ENCODE measurements at regions not wholly inside any gene's neighbourhood (a gene's known extent, or its start where the extent isn't known, plus 50 kb on each side); places are given as distances from the start of the nearest gene placed in this dataset.

- no peak for FAIRE-seq
- intact Hi-C loops (cut with DNase I): no loop called here
- no peak for ATAC-seq
Measured at GRCh38 chr4:134762053-134762452, 560.5 kb upstream of the PABPC4L start.

DNA sequence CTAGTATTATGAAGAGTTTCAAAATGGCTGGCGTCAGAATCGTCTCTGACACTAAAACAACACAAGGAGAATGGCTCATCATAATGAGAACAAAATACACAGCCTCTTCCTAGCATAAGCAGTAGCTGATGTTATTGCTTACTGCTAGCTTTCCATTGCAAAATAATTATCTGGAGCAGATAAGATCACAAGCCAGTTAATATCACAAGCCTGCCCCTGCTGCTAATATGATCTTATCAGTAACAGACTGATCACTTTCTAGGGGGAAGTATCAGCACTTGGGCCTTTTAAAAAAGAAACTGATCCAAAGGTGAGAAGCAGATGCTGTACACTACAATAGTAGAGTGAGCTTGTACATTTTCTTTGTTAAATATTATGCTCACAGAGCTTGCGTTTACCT, 554.8 kb upstream of the PABPC4L start:
- no peak for TF ChIP-seq CTCF (IDR thresholded peaks at IDR 0.05)
- H3K4me1 ChIP-seq: no peaks in the 10 kb centered on the region
- intact Hi-C loops (cut with DNase I): no loop called here
- H3K36me3 ChIP-seq: no peaks in the 10 kb centered on the region
- no peaks in the 10 kb centered on the region for H3K27me3 ChIP-seq
- no peaks in the 10 kb centered on the region for H3K9me3 ChIP-seq
- no peak for FAIRE-seq
- no peak for DNase-seq
- 63 to 78% methylated on average over 3 of the region's 3 CpGs for WGBS, 2 donors
- ATAC-seq: no peak
- H3K27ac ChIP-seq: no peak overlapping the region
- H3K4me3 ChIP-seq: no peak overlapping the region

More at GRCh38 chr4:134762053-134762452, 560.5 kb upstream of the PABPC4L start:
- Histone ChIP-seq H3K27ac (no peak overlapping the region), H3K4me1 (no peaks in the 10 kb centered on the region), H3K27me3 (no peaks in the 10 kb centered on the region), H3K4me3 (no peak overlapping the region), H3K9me3 (no peaks in the 10 kb centered on the region), H3K36me3 (no peaks in the 10 kb centered on the region)
- DNase-seq: no peak
- 51 to 66% methylated on average over 4 of the region's 4 CpGs for WGBS, 2 donors
- TF ChIP-seq CTCF (IDR thresholded peaks at IDR 0.05): no peak

- no peaks in the 10 kb centered on the region for H3K9me3 ChIP-seq
- H3K4me3 ChIP-seq: no peak overlapping the region
- 53 to 69% methylated on average over 6 of the region's 6 CpGs for WGBS, 2 donors
- H3K27ac ChIP-seq: no peak overlapping the region
- no peak for DNase-seq
- no peaks in the 10 kb centered on the region for H3K36me3 ChIP-seq
- H3K27me3 ChIP-seq: no peaks in the 10 kb centered on the region
- intact Hi-C loops (cut with DNase I): no loop called here
- H3K4me1 ChIP-seq: no peaks in the 10 kb centered on the region
- no peak for FAIRE-seq
- no peak for TF ChIP-seq CTCF (IDR thresholded peaks at IDR 0.05)
- no peak for ATAC-seq
Measured at GRCh38 chr4:134754301-134755019, 552.9 kb upstream of the PABPC4L start.

DNA sequence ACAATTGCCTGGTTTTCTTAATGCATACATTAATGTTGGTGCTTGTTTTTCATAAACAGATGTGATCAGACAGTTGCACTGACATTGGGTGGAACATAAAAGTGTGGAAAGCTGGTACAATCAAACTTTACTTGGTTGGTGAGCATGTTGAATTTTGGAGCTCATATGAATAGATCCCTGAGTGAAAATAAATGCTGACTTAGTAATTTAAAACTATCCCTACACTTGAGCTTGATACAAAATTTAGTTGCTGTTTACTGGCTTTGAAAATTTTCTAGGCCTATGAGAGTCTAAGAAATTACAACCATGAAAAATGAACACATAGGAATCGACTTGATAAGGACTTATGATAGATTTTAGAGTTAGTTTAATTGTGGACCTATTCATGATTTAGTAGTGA, 551.8 kb upstream of the PABPC4L start:
- no peak overlapping the region for H3K27ac ChIP-seq
- FAIRE-seq (no peak), ATAC-seq (no peak), DNase-seq (no peak)
- no peaks in the 10 kb centered on the region for H3K36me3 ChIP-seq
- no peaks in the 10 kb centered on the region for H3K4me1 ChIP-seq
- 39 to 60% methylated on average over 1 of the region's 1 CpG for WGBS, 2 donors
- H3K27me3 ChIP-seq: no peaks in the 10 kb centered on the region
- TF ChIP-seq CTCF (IDR thresholded peaks at IDR 0.05): no peak
- intact Hi-C loops (cut with DNase I): no loop called here
- no peaks in the 10 kb centered on the region for H3K9me3 ChIP-seq
- no peak overlapping the region for H3K4me3 ChIP-seq

- no peak for FAIRE-seq
- no peaks in the 10 kb centered on the region for H3K36me3 ChIP-seq
- ATAC-seq: no peak
- TF ChIP-seq CTCF (IDR thresholded peaks at IDR 0.05): no peak
- no peaks in the 10 kb centered on the region for H3K9me3 ChIP-seq
- no peak overlapping the region for H3K4me3 ChIP-seq
- no peak for DNase-seq
- intact Hi-C loops (cut with DNase I): no loop called here
- H3K27me3 ChIP-seq: no peaks in the 10 kb centered on the region
- no peaks in the 10 kb centered on the region for H3K4me1 ChIP-seq
- H3K27ac ChIP-seq: no peak overlapping the region
- WGBS, 2 donors: 13 to 15% methylated on average over 6 of the region's 6 CpGs
Measured at GRCh38 chr4:134747108-134747805, 545.7 kb upstream of the PABPC4L start.

All from pancreas (tissue), 10 donors.